HEK293 (cell line): ENCODE measurements at regions not wholly inside any gene's neighbourhood (a gene's known extent, or its start where the extent isn't known, plus 50 kb on each side); places are given as distances from the start of the nearest gene placed in this dataset.
A peak's percentile ranks its signal among the peaks of the same experiment; 100 is the strongest.

Source experiments
- CTCF ChIA-PET: fragments of 350-600 bp; formaldehyde crosslinking; extraction: SDS; loops from one replicate; lab custom pipeline; 2021; ENCODE audit warnings: antibody characterized with exemption; lab: Yijun Ruan, JAX
- POLR2A ChIA-PET: fragments of 300-600 bp; formaldehyde crosslinking; extraction: SDS; loops from one replicate; lab custom pipeline; 2020; ENCODE audit warnings: antibody characterized with exemption, inconsistent platforms; lab: Yijun Ruan, JAX
- H3K27ac ChIP-seq: fragments of 200-500 bp; sonication (Bioruptor generic); 2 replicates; pipeline ENCODE4 v1.5.1; 2014; ENCODE audit warnings: low read depth, low read length, control low read depth, inconsistent platforms; ENCODE audit errors: extremely low read depth
- H3K36me3 ChIP-seq, 2 experiments: fragments of 200-500 bp in 1 of 2; sonication (Bioruptor generic) in 1 of 2; 1 replicate in 1 of 2; 2 replicates in 1 of 2; pipeline ENCODE4 v1.5.1; 2014 to 2017; ENCODE audit warnings: inconsistent platforms in 2 of 2, low read length in 2 of 2; ENCODE audit not compliant: control insufficient read depth in 2 of 2, insufficient read depth in 1 of 2
- H3K4me1 ChIP-seq: fragments of 200-500 bp; sonication (Bioruptor generic); 2 replicates; pipeline ENCODE4 v1.5.1; 2014; ENCODE audit warnings: mild to moderate bottlenecking, low read length, inconsistent platforms; ENCODE audit not compliant: control insufficient read depth, insufficient read depth
- H3K4me3 ChIP-seq: 2 replicates; pipeline ENCODE4 v1.5.1; 2011; ENCODE audit warnings: low read depth, mild to moderate bottlenecking, control low read depth, low read length, moderate library complexity
- H3K9me3 ChIP-seq: fragments of 200-500 bp; sonication (Bioruptor generic); 2 replicates; pipeline ENCODE4 v1.5.1; 2014; ENCODE audit warnings: low read depth, low read length, inconsistent platforms; ENCODE audit not compliant: control insufficient read depth, insufficient read depth
- CTCF ChIP-seq: fragments of 450-650 bp; formaldehyde crosslinking; IDR thresholded peaks from 2 replicates; pipeline ENCODE4 v1.5.1; 2016; ENCODE audit warnings: missing biosample characterization, missing genetic modification characterization
- GLI4 ChIP-seq: fragments of 450-650 bp; formaldehyde crosslinking; IDR thresholded peaks from 2 replicates; pipeline ENCODE4 v1.5.1; 2016; ENCODE audit warnings: missing biosample characterization, missing genetic modification characterization
- PATZ1 ChIP-seq: fragments of 450-650 bp; formaldehyde crosslinking; IDR thresholded peaks from 2 replicates; pipeline ENCODE4 v1.5.1; 2016; ENCODE audit warnings: missing biosample characterization, missing genetic modification characterization
- PRDM1 ChIP-seq: fragments of 450-650 bp; formaldehyde crosslinking; IDR thresholded peaks from 2 replicates; pipeline ENCODE4; 2016; ENCODE audit warnings: missing biosample characterization, missing genetic modification characterization
- SP2 ChIP-seq: fragments of 450-650 bp; formaldehyde crosslinking; IDR thresholded peaks from 2 replicates; pipeline ENCODE4 v1.5.1; 2016; ENCODE audit warnings: missing biosample characterization, missing genetic modification characterization
- TCF7L2 ChIP-seq: IDR thresholded peaks from 2 replicates; pipeline ENCODE4 v1.6.1; 2011; ENCODE audit warnings: low read depth, mild to moderate bottlenecking, inconsistent platforms, low read length, moderate library complexity, borderline replicate concordance
- ZBTB8A ChIP-seq: fragments of 450-650 bp; formaldehyde crosslinking; IDR thresholded peaks from 2 replicates; pipeline ENCODE4 v1.5.1; 2016; ENCODE audit warnings: missing biosample characterization, missing genetic modification characterization
- ZFP37 ChIP-seq: fragments of 450-650 bp; formaldehyde crosslinking; IDR thresholded peaks from 2 replicates; pipeline ENCODE4 v1.5.1; 2016; ENCODE audit warnings: missing biosample characterization, missing genetic modification characterization
- ZNF10 ChIP-seq: fragments of 450-650 bp; formaldehyde crosslinking; IDR thresholded peaks from 2 replicates; pipeline ENCODE4 v1.5.1; 2017; ENCODE audit warnings: missing biosample characterization, missing genetic modification characterization
- ZNF248 ChIP-seq: fragments of 450-650 bp; formaldehyde crosslinking; IDR thresholded peaks from 2 replicates; pipeline ENCODE4 v1.5.1; 2017; ENCODE audit warnings: missing biosample characterization, missing genetic modification characterization
- ZNF292 ChIP-seq: fragments of 450-650 bp; formaldehyde crosslinking; IDR thresholded peaks from 2 replicates; pipeline ENCODE4 v1.5.1; 2016; ENCODE audit warnings: low read depth, missing biosample characterization, missing genetic modification characterization, borderline replicate concordance
- ZNF37A ChIP-seq: fragments of 450-650 bp; IDR thresholded peaks from 2 replicates; pipeline ENCODE4 v1.5.1; 2018; ENCODE audit warnings: missing biosample characterization, missing genetic modification characterization
- ZNF433 ChIP-seq: fragments of 450-650 bp; formaldehyde crosslinking; IDR thresholded peaks from 2 replicates; pipeline ENCODE4 v1.5.1; 2016; ENCODE audit warnings: missing biosample characterization, missing genetic modification characterization, low read depth
- ZNF558 ChIP-seq: fragments of 450-650 bp; formaldehyde crosslinking; IDR thresholded peaks from 2 replicates; pipeline ENCODE4 v1.5.1; 2016; ENCODE audit warnings: missing biosample characterization, missing genetic modification characterization
- ZNF560 ChIP-seq: fragments of 450-650 bp; formaldehyde crosslinking; IDR thresholded peaks from 2 replicates; pipeline ENCODE4 v1.5.1; 2017; ENCODE audit warnings: missing biosample characterization, missing genetic modification characterization, borderline replicate concordance
- ZNF626 ChIP-seq: fragments of 450-650 bp; sonication (Bioruptor Pico); formaldehyde crosslinking; IDR thresholded peaks from 2 replicates; pipeline ENCODE4 v1.5.1; 2018; ENCODE audit warnings: missing biosample characterization, missing genetic modification characterization, inconsistent platforms
- ZNF639 ChIP-seq: fragments of 450-650 bp; formaldehyde crosslinking; IDR thresholded peaks from 2 replicates; pipeline ENCODE4 v1.5.1; 2016; ENCODE audit warnings: missing biosample characterization, missing genetic modification characterization
- ZNF660 ChIP-seq: fragments of 450-650 bp; IDR thresholded peaks from 2 replicates; pipeline ENCODE4 v1.5.1; 2018; ENCODE audit warnings: missing biosample characterization, mild to moderate bottlenecking, missing genetic modification characterization
- ZNF747 ChIP-seq: fragments of 450-650 bp; formaldehyde crosslinking; IDR thresholded peaks from 2 replicates; pipeline ENCODE4 v1.5.1; 2016; ENCODE audit warnings: missing biosample characterization, missing genetic modification characterization
- ZSCAN18 ChIP-seq: fragments of 450-650 bp; formaldehyde crosslinking; IDR thresholded peaks from 2 replicates; pipeline ENCODE4 v1.5.1; 2016; ENCODE audit warnings: missing biosample characterization, missing genetic modification characterization

- TF ChIP-seq PRDM1 (no peak), ZNF37A (tag by site-specific recombination) (no peak), ZNF10 (tag by site-specific recombination) (no peak), ZNF639 (no peak), ZNF660 (tag by site-specific recombination) (no peak)
- H3K27ac ChIP-seq: no peak overlapping the region
- no peaks in the 10 kb centered on the region for H3K9me3 ChIP-seq
- ChIA-PET CTCF (no interaction called here), POLR2A (no interaction called here)
- no peak overlapping the region for H3K4me3 ChIP-seq
- H3K4me1 ChIP-seq: no peaks in the 10 kb centered on the region; the same call in 1 of the 2 replicates
- no peaks in the 10 kb centered on the region for H3K36me3 ChIP-seq
Observed at GRCh38 chr5:53298841-53299240, 181.6 kb upstream of the FST start.

- Histone ChIP-seq H3K36me3 (no peaks in the 10 kb centered on the region), H3K9me3 (no peaks in the 10 kb centered on the region), H3K27ac (no peak overlapping the region), H3K4me1 (no peaks in the 10 kb centered on the region; the same call in 1 of the 2 replicates), H3K4me3 (no peak overlapping the region)
- ChIA-PET POLR2A (no interaction called here), CTCF (interaction anchor here (0.6 to 0.7 kb wide), 2 partner anchors 24 to 242 kb away, joined by 3 read pairs; no protein-coding TSS in a partner anchor)
- no peak for TF ChIP-seq ZBTB8A
- TF ChIP-seq TCF7L2: peak; percentile 61; the same call in 1 of the 2 replicates
- no peak for TF ChIP-seq ZFP37 (tag by site-specific recombination)
Observed at GRCh38 chr5:53302529-53302928, 177.9 kb upstream of the FST start.

GRCh38 chr5:53303105-53303504 is 177.3 kb upstream of the FST start:
- H3K4me1 ChIP-seq: no peaks in the 10 kb centered on the region; the same call in 1 of the 2 replicates
- no peak overlapping the region for H3K27ac ChIP-seq
- TF ChIP-seq ZNF558 (tag by site-specific recombination) (no peak), ZNF660 (tag by site-specific recombination) (no peak), SP2 (no peak), CTCF (tag by site-specific recombination) (no peak), ZNF626 (tag by site-specific recombination) (no peak), ZNF292 (tag by site-specific recombination) (no peak), GLI4 (tag by site-specific recombination) (no peak), ZNF248 (tag by site-specific recombination) (no peak), PATZ1 (tag by site-specific recombination) (no peak), ZNF560 (tag by site-specific recombination) (no peak), ZSCAN18 (tag by site-specific recombination) (no peak), ZNF10 (tag by site-specific recombination) (no peak), ZNF433 (tag by site-specific recombination) (no peak), ZNF747 (tag by site-specific recombination) (no peak)
- H3K9me3 ChIP-seq: no peaks in the 10 kb centered on the region
- ChIA-PET CTCF (no interaction called here), POLR2A (no interaction called here)
- no peaks in the 10 kb centered on the region for H3K36me3 ChIP-seq
- no peak overlapping the region for H3K4me3 ChIP-seq
